G401 (cell line): ENCODE measurements at regions not wholly inside any gene's neighbourhood (a gene's known extent, or its start where the extent isn't known, plus 50 kb on each side); places are given as distances from the start of the nearest gene placed in this dataset.

Source experiments
- DNase-seq: peaks from one replicate; pipeline ENCODE4 v3.0.0-alpha.2; 2015; ENCODE audit warnings: low spot score
- in situ Hi-C: cut with HindIII; loops from 2 replicates; pipeline ENCODE4 v1.10.0; 2016; ENCODE audit warnings: low sequenced_read_pairs, mixed read lengths

- in situ Hi-C loops: no loop called here
- no peak for DNase-seq
Observed at GRCh38 chr20:63119121-63119962, 96.6 kb downstream of the YTHDF1 start.

GRCh38 chr20:63118303-63119120 lies 97.4 kb downstream of the YTHDF1 start:
- no peak for DNase-seq

GRCh38 chr20:63117661-63118302 lies 98.1 kb downstream of the YTHDF1 start:
- in situ Hi-C loops: no loop called here
- no peak for DNase-seq

More at GRCh38 chr20:63118303-63119120, 97.4 kb downstream of the YTHDF1 start:
- in situ Hi-C loops: no loop called here

- no peak for DNase-seq
- in situ Hi-C loops: no loop called here
Observed at GRCh38 chr20:63117151-63117550, 98.8 kb downstream of the YTHDF1 start.

GRCh38 chr20:63116412-63117106 lies 99.4 kb downstream of the YTHDF1 start:
- peak; percentile 57 for DNase-seq
- in situ Hi-C loops: no loop called here

GRCh38 chr20:63115651-63116411 lies 100.1 kb downstream of the YTHDF1 start:
- in situ Hi-C loops: no loop called here
- no peak for DNase-seq

- no peak for DNase-seq
- in situ Hi-C loops: no loop called here
Observed at GRCh38 chr20:63114693-63115311, 101.1 kb downstream of the YTHDF1 start.

- in situ Hi-C loops: no loop called here
- DNase-seq: no peak
Observed at GRCh38 chr20:63114006-63114692, 101.8 kb downstream of the YTHDF1 start.

- in situ Hi-C loops: no loop called here
- no peak for DNase-seq
Observed at GRCh38 chr20:63112491-63113219, 103.3 kb downstream of the YTHDF1 start.

GRCh38 chr20:63108247-63108646 lies 101.5 kb upstream of the BHLHE23 start:
- in situ Hi-C loops: no loop called here

GRCh38 chr20:63107449-63108200 lies 100.9 kb upstream of the BHLHE23 start:
- DNase-seq: no peak
- in situ Hi-C loops: no loop called here

More at GRCh38 chr20:63108247-63108646, 101.5 kb upstream of the BHLHE23 start:
- DNase-seq: no peak

DNA sequence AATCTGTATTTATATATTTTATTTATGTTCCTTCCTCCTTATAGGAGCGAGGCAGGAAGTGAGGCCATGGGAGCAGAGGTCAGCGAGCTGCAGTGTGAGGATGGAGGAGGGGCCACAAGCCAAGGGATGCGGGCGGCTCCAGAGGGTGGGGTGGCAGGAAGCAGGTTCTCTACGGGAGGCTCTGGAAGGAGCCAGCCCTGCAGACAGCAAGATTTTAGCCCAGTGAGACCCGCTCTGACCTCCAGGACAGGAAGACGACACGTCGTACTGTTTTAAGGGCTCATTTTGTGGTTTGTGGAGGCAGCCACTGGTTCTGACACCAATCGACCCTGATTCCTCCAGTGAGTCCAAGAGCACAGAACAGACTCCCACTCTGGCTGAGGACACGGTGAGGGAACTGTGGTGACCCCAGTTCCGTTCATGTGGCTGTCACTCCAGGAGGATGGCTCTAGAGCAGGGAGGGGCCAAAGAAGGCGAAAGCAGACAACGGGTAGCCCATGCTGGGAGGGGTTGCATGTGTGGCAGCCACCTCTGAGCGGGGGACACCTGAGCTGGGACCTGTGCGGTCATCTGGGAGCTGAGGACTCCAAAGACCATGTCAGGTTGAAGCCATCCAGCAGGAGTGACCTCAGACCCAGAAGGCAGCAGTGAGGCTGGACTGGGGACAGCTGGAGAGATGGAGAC lies 100.1 kb upstream of the BHLHE23 start:
- DNase-seq: no peak
- in situ Hi-C loops: no loop called here

DNA sequence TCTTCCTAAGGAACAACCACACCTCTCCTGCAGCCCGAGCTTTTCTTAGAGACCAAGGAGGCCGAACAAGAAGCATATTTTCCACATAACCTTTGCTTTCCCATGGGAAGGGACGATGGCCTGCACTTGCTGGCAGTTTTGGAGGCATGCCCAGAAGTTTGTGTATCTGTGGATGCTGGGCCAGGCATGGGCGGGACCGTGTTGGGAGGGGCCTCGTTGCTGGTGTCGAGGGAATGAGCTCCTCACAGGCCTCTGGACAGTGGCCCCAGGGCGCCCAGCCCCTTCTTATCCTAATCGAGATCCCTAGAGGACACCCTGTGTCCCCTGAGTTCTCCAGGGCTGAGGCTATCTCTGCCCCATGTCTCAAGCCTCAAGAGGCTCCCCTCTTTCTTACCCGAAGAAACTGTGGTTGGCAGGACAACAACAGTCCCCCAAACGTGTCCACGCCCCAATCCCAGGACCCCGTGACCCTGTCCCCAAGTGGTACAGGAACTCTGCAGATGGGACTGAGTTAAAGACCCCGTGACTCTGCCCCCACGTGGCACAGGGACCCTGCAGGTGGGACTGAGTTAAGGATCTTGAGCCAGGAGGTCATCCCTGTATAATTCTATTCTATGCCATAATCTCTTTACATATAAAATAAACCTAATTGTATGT lies 99.5 kb upstream of the BHLHE23 start:
- DNase-seq: peak; percentile 41
- in situ Hi-C loops: no loop called here

DNA sequence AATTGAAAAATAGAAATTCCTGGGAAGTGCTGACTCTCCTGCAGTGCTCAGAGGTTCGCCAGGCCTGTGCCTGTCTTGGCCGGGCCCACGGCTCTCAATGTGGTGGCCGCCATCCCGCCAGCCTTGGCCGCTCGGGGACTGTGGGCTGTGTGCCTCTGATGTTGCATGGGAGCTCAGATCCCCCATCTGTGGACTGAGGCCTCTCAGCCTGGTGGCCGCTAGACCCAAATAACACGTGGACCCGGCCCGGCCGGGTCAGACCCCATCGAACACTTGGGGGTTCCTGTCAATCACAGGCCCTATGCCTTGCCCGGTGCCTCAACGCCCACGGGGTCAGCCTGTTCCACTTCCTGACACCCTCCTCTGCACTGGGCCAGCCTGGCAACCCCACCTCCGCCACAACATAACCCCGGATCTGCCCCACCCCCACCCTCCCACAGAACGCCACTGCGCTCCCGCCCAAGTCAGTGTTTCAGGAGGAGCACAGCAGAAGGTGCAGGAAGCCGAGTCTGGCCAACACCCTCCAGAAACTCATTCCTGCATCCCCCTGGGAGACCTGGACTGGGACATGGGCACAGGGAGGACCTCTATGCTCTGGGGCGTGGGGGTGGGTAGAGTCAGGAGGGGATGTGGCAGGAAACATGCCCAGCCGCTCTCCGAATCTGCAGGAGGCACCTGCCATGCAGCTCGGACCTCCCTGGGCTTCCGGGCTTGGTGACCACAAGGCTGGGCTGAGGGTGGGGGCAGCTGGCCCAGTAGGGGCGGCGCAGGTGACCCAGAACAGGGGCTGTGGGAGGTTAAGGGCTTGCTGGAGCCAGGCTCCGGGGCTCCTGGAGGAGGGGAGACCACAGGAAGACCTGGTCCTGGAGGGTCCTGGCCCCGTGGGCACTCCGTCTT lies 98.7 kb upstream of the BHLHE23 start:
- in situ Hi-C loops: no loop called here
- no peak for DNase-seq
